ENCODE measurements at regions not wholly inside any gene's neighbourhood (a gene's known extent, or its start where the extent isn't known, plus 50 kb on each side); places are given as distances from the start of the nearest gene placed in this dataset.

DNA sequence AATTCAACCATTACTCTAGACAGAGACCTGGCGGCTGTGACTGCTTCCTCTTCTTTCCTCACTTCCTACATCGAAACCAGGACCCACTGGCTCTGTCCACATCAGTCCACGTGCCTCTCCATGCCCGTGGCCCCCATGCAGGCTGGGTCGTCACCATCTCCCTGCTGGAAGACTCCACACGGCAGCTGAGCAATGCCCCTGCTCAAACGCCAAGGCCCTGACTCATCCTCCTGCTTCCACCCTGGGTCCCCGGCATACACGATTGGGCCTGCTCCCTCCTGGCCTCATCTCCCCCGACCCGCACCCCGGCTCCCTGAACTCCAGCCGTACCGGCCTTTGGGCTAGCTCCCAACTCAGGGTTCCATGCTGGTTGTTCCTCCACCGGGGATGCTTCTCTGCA is 67.2 kb upstream of the IER5L start:
- ATAC-seq (no peak), DNase-seq (peak in 3 of 5 donors; percentile 15 to 24 (median 18))
- intact Hi-C loops (cut with DNase I), result no loop called here
- Histone ChIP-seq H3K27ac (no peak overlapping the region), H3K9me3 (no peaks in the 10 kb centered on the region), H3K27me3 (no peaks in the 10 kb centered on the region), H3K36me3 (no peaks in the 10 kb centered on the region), H3K4me1 (peaks cover 0 to 3% (median 0%) of the 10 kb centered on the region in 12 donors), H3K4me3 (no peak overlapping the region)
- TF ChIP-seq, protein P1, sequence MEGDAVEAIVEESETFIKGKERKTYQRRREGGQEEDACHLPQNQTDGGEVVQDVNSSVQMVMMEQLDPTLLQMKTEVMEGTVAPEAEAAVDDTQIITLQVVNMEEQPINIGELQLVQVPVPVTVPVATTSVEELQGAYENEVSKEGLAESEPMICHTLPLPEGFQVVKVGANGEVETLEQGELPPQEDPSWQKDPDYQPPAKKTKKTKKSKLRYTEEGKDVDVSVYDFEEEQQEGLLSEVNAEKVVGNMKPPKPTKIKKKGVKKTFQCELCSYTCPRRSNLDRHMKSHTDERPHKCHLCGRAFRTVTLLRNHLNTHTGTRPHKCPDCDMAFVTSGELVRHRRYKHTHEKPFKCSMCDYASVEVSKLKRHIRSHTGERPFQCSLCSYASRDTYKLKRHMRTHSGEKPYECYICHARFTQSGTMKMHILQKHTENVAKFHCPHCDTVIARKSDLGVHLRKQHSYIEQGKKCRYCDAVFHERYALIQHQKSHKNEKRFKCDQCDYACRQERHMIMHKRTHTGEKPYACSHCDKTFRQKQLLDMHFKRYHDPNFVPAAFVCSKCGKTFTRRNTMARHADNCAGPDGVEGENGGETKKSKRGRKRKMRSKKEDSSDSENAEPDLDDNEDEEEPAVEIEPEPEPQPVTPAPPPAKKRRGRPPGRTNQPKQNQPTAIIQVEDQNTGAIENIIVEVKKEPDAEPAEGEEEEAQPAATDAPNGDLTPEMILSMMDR (IDR thresholded peaks at IDR 0.05), result no peak
- no peak for TF ChIP-seq POLR2A (IDR thresholded peaks at IDR 0.05)
- WGBS, 4 donors, result 73 to 82% (median 75%) methylated on average over 14 to 15 of the region's 15 CpGs

- Histone ChIP-seq H3K9me3 (no peaks in the 10 kb centered on the region), H3K27ac (peak overlapping the region in 3 of 12 donors; percentile 5 to 43 (median 28)), H3K4me3 (no peak overlapping the region), H3K4me1 (peaks cover 0 to 3% (median 0%) of the 10 kb centered on the region in 12 donors), H3K36me3 (no peaks in the 10 kb centered on the region), H3K27me3 (no peaks in the 10 kb centered on the region)
- intact Hi-C loops (cut with DNase I), result no loop called here
- no peak for TF ChIP-seq POLR2A (IDR thresholded peaks at IDR 0.05)
- TF ChIP-seq, protein P1 (IDR thresholded peaks at IDR 0.05), result no peak
- ATAC-seq (peak in 3 of 4 donors; percentile 46 to 73 (median 57)), DNase-seq (peak in 3 of 5 donors; percentile 36 to 56 (median 42))
- 78 to 80% (median 79%) methylated on average over 19 to 20 of the region's 20 CpGs for WGBS, 4 donors
These were observed 65.0 kb upstream of the IER5L start for GRCh38 chr9:129242971-129243561.

- no peaks in the 10 kb centered on the region for H3K36me3 ChIP-seq
- H3K4me3 ChIP-seq, result no peak overlapping the region
- H3K27ac ChIP-seq, result peak overlapping the region in 3 of 12 donors; percentile 5 to 43 (median 28)
- TF ChIP-seq, protein P1 (IDR thresholded peaks at IDR 0.05), result no peak
- no peak for TF ChIP-seq POLR2A (IDR thresholded peaks at IDR 0.05)
- H3K9me3 ChIP-seq, result no peaks in the 10 kb centered on the region
- intact Hi-C loops (cut with DNase I), result no loop called here
- H3K4me1 ChIP-seq, result peaks cover 0 to 5% (median 0%) of the 10 kb centered on the region in 12 donors
- DNase-seq, result peak in 3 of 5 donors; percentile 20 to 48 (median 22)
- WGBS, 4 donors, result 82 to 87% (median 85%) methylated on average over 12 to 15 of the region's 15 CpGs
- no peaks in the 10 kb centered on the region for H3K27me3 ChIP-seq
- ATAC-seq, result peak in 1 of 4 donors; percentile 11
These were observed 64.3 kb upstream of the IER5L start for GRCh38 chr9:129242191-129242941.

DNA sequence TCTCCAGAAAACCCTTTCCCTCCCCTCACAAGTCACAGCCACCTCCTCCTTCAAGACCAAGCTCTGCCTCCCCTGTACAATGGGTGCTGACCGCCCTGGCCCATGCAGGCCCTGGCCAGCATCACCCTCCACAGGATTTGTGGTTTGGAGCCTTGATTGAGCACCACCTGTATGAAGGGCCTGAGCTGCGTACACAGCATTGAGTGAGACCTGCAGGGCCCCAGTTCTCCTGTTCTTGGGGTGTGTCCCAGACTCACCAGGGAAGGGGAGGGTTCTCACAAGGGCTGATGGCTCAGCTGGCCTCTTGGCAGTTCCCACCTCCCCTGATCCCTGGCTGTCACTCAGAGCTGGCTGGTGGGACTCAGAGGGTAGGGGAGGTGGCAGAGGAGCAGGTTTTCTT is 63.7 kb upstream of the IER5L start:
- 97 to 100% (median 98%) methylated on average over 2 of the region's 2 CpGs for WGBS, 4 donors
- ATAC-seq (no peak), DNase-seq (peak in 3 of 5 donors; percentile 18 to 48 (median 23))
- no peaks in the 10 kb centered on the region for H3K27me3 ChIP-seq
- no peak overlapping the region for H3K27ac ChIP-seq
- no peaks in the 10 kb centered on the region for H3K9me3 ChIP-seq
- H3K4me3 ChIP-seq, result no peak overlapping the region
- H3K36me3 ChIP-seq, result no peaks in the 10 kb centered on the region
- peaks cover 0 to 12% (median 0%) of the 10 kb centered on the region in 12 donors for H3K4me1 ChIP-seq
- intact Hi-C loops (cut with DNase I), result no loop called here
- TF ChIP-seq, protein P1 (IDR thresholded peaks at IDR 0.05), result no peak
- no peak for TF ChIP-seq POLR2A (IDR thresholded peaks at IDR 0.05)

All from heart left ventricle (tissue), 16 donors.